K562 (cell line): ENCODE measurements at regions not wholly inside any gene's neighbourhood (a gene's known extent, or its start where the extent isn't known, plus 50 kb on each side); places are given as distances from the start of the nearest gene placed in this dataset.
A peak's percentile ranks its signal among the peaks of the same experiment; 100 is the strongest.

Experiments used
- ATAC-seq: fragments of 200-7000 bp; cut with Tn5 transposase; 3 replicates; pipeline ENCODE4 v1.9.1; 2020; ENCODE audit warnings: moderate library complexity
- BruUV-seq: library from RNA; stranded (reverse); fragments of 400-500 nt; replicated peaks from 2 replicates; lab custom pipeline; 2021; lab: Mats Ljungman, UMichigan
- CTCF ChIA-PET: fragments of 300-600 bp; formaldehyde crosslinking; extraction: SDS; loops from one replicate; lab custom pipeline; 2021; ENCODE audit warnings: low intra/inter-chr PET ratio; lab: Yijun Ruan, JAX
- POLR2A ChIA-PET: fragments of 300-600, 350-650 bp; sonication (Branson Sonifier 250); formaldehyde crosslinking; extraction: SDS; loops from one replicate; lab custom pipeline; 2021; ENCODE audit warnings: antibody characterized with exemption, inconsistent platforms; lab: Yijun Ruan, JAX
- DNase-seq, 4 experiments: peaks; one replicate each; pipeline versions ENCODE4 v3.0.0 to v3.0.0-alpha.2; 2011 to 2018; ENCODE audit warnings: low spot score in 3 of 4, mixed read lengths in 3 of 4; ENCODE audit errors: extremely low read depth in 1 of 4
- FAIRE-seq: peaks from 2 replicates; lab custom pipeline; 2011; peaks lifted over from hg19 to GRCh38; lab: Jason Lieb, UNC
- H2AFZ ChIP-seq: 2 replicates; pipeline ENCODE4 v1.6.0; 2011; ENCODE audit warnings: low read depth, low read length, control low read depth, inconsistent platforms
- H3K27ac ChIP-seq: fragments of 200-600 bp; 3 replicates; pipeline ENCODE4 v1.8.0; 2011; ENCODE audit warnings: low read depth, mild to moderate bottlenecking, control low read depth, inconsistent platforms, low read length, moderate library complexity, mixed read lengths; ENCODE audit errors: extremely low read depth
- H3K27me3 ChIP-seq, 2 experiments: fragments of 300-600 bp in 1 of 2; 2 replicates in 1 of 2; 3 replicates in 1 of 2; pipeline versions ENCODE4 v1.6.0 to v1.8.0; 2011; ENCODE audit warnings: inconsistent platforms in 2 of 2, low read length in 2 of 2, mild to moderate bottlenecking in 1 of 2, mixed read lengths in 1 of 2, moderate library complexity in 1 of 2; ENCODE audit not compliant: control insufficient read depth in 2 of 2, insufficient read depth in 2 of 2
- H3K36me3 ChIP-seq: fragments of 300-600 bp; 3 replicates; pipeline ENCODE4 v1.8.0; 2011; ENCODE audit warnings: mild to moderate bottlenecking, low read length, inconsistent platforms; ENCODE audit not compliant: control insufficient read depth, insufficient read depth
- H3K4me1 ChIP-seq, 2 experiments: fragments of 200-600 bp in 1 of 2; replicated peaks in 1 of 2; 2 replicates in 1 of 2; 3 replicates in 1 of 2; pipeline versions ENCODE4 v1.5.1 to v1.8.0; 2011; ENCODE audit warnings: inconsistent platforms in 2 of 2, low read length in 2 of 2, mild to moderate bottlenecking in 1 of 2, mixed read lengths in 1 of 2, moderate library complexity in 1 of 2; ENCODE audit not compliant: control insufficient read depth in 2 of 2, insufficient read depth in 2 of 2
- H3K4me2 ChIP-seq: 2 replicates; pipeline ENCODE4 v1.6.1; 2011; ENCODE audit warnings: low read length, control low read depth, inconsistent platforms, mixed read lengths; ENCODE audit not compliant: insufficient read depth
- H3K4me3 ChIP-seq: fragments of 200-600 bp; sonication (generic), shearing (Covaris generic); 2 replicates; pipeline ENCODE4 v1.5.1; 2016; ENCODE audit warnings: control low read depth, inconsistent platforms
- H3K79me2 ChIP-seq: fragments of 200-600 bp; 3 replicates; pipeline ENCODE4 v1.8.0; 2011; ENCODE audit warnings: low read length, inconsistent platforms; ENCODE audit not compliant: control insufficient read depth, insufficient read depth
- H3K9ac ChIP-seq, 2 experiments: 2 replicates each; pipeline versions ENCODE4 v1.6.0 to v1.6.1; 2011; ENCODE audit warnings: low read depth in 2 of 2, low read length in 2 of 2, control low read depth in 1 of 2, inconsistent platforms in 1 of 2, mild to moderate bottlenecking in 1 of 2, mixed read lengths in 1 of 2; ENCODE audit not compliant: insufficient read depth in 1 of 2
- H3K9me1 ChIP-seq: one replicate; pipeline ENCODE4 v1.6.0; 2011; ENCODE audit warnings: inconsistent platforms, mild to moderate bottlenecking, low read length, moderate library complexity; ENCODE audit not compliant: control insufficient read depth, insufficient read depth
- H3K9me3 ChIP-seq: replicated peaks from 2 replicates; pipeline ENCODE4 v1.5.1; 2011; ENCODE audit warnings: low read depth, low read length, inconsistent platforms; ENCODE audit not compliant: control insufficient read depth, insufficient read depth
- H4K20me1 ChIP-seq: replicated peaks from 2 replicates; pipeline ENCODE4 v1.6.1; 2011; ENCODE audit warnings: low read length, inconsistent platforms, mixed read lengths; ENCODE audit not compliant: control insufficient read depth, insufficient read depth
- C11orf30 ChIP-seq: fragments of 450-650 bp; IDR thresholded peaks from 2 replicates; pipeline ENCODE4 v1.6.1; 2016; ENCODE audit warnings: low read depth, mild to moderate bottlenecking
- CBFA2T2 ChIP-seq: fragments of 450-650 bp; conservative IDR thresholded peaks from 2 replicates; pipeline ENCODE4 v1.6.1; 2017; ENCODE audit warnings: mild to moderate bottlenecking
- CBX3 ChIP-seq, 2 experiments: IDR thresholded peaks; 1 replicate in 1 of 2; 2 replicates in 1 of 2; pipeline ENCODE4 v1.6.1; 2012; ENCODE audit warnings: inconsistent platforms in 2 of 2, low read length in 2 of 2, borderline replicate concordance in 1 of 2, control low read depth in 1 of 2
- CREB3 ChIP-seq: fragments of 450-650 bp; conservative IDR thresholded peaks from 2 replicates; pipeline ENCODE4 v1.6.1; 2016; ENCODE audit warnings: missing genetic modification characterization, low read depth, mild to moderate bottlenecking, missing compliant biosample characterization, moderate library complexity
- MAFF ChIP-seq: IDR thresholded peaks from 2 replicates; pipeline ENCODE4 v1.6.1; 2012; ENCODE audit warnings: low read length, improper control_type of control experiment
- MAFG ChIP-seq: fragments of 450-650 bp; conservative IDR thresholded peaks from 2 replicates; pipeline ENCODE4 v1.6.1; 2016; ENCODE audit warnings: missing genetic modification characterization, missing compliant biosample characterization
- MAFK ChIP-seq: IDR thresholded peaks from 2 replicates; pipeline ENCODE4 v1.6.1; 2011; ENCODE audit warnings: low read length, improper control_type of control experiment
- RBM25 ChIP-seq: fragments of 200-400 bp; formaldehyde crosslinking; IDR thresholded peaks from 2 replicates; pipeline ENCODE4 v1.6.1; 2018; ENCODE audit warnings: low read length, low read depth, moderate library complexity; ENCODE audit not compliant: severe bottlenecking
- RFX5 ChIP-seq: IDR thresholded peaks from 2 replicates; pipeline ENCODE4 v1.6.1; 2011; ENCODE audit warnings: low read depth, mild to moderate bottlenecking, improper control_type of control experiment, low read length
- ZKSCAN3 ChIP-seq: fragments of 250-450 bp; sonication (Bioruptor Pico); IDR thresholded peaks from 2 replicates; pipeline ENCODE4 v1.4.0; 2020
- ZNF311 ChIP-seq: fragments of 250-450 bp; sonication (Bioruptor Pico); IDR thresholded peaks from 2 replicates; pipeline ENCODE4 v1.4.0; 2020; ENCODE audit warnings: mild to moderate bottlenecking, moderate library complexity
- ZNF316 ChIP-seq: fragments of 450-650 bp; IDR thresholded peaks from 2 replicates; pipeline ENCODE4 v1.6.1; 2016
- in situ Hi-C: fragments of 300-500 bp; cut with MboI; formaldehyde crosslinking; loops from 4 replicates; pipeline ENCODE4 v1.15.0; 2018; ENCODE audit warnings: inconsistent platforms, mixed read lengths
- intact Hi-C: fragments of 100-400 bp; cut with micrococcal nuclease; formaldehyde crosslinking; loops from 2 replicates; pipeline ENCODE4 v1.14.2; 2022
- TF ChIP-seq, protein P1 (sequence below): sonication (generic); formaldehyde crosslinking; IDR thresholded peaks from 2 replicates; pipeline ENCODE4 v1.9.0; 2022; ENCODE audit warnings: mild to moderate bottlenecking, missing genetic modification reagents

DNA sequence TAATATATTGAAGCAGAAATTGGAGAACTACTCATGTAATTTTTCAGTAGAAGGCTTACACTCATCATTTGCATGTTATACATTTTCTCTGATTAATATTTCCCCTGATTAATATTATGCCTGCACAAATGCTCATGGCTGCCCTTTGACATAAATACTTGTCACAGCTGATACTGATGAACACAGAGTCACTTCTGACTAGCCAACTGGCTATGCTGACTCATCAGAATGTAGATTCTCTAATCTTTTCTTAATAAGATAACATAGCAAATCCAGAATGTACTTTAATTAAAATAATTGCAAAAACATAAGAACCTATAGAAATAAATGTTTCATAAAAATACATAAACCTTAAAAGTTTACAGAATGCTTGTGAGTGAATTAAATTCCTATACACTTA is 52.4 kb upstream of the C4orf54 start:
- no peaks in the 10 kb centered on the region for H3K79me2 ChIP-seq
- intact Hi-C loops: no loop called here
- H4K20me1 ChIP-seq: no peaks in the 10 kb centered on the region
- no peak for ATAC-seq
- no TSS peak for BruUV-seq
- no peaks in the 10 kb centered on the region for H3K36me3 ChIP-seq
- H3K4me1 ChIP-seq: no peaks in the 10 kb centered on the region
- TF ChIP-seq RFX5 (no peak), MAFG (peak; percentile 90), RBM25 (no peak), CBFA2T2 (no peak), C11orf30 (peak; percentile 77), MAFF (peak; percentile 88), CBX3 (IDR thresholded peaks at IDR 0.05; ENCODE audit: borderline replicate concordance in 1 of 2, low read length in 2 of 2) (no peak), ZNF311 (CRISPR knock-in tag) (no peak), ZKSCAN3 (no peak), CREB3 (tag) (no peak), MAFK (peak; percentile 91), ZNF316 (peak; percentile 85)
- TF ChIP-seq, protein P1, sequence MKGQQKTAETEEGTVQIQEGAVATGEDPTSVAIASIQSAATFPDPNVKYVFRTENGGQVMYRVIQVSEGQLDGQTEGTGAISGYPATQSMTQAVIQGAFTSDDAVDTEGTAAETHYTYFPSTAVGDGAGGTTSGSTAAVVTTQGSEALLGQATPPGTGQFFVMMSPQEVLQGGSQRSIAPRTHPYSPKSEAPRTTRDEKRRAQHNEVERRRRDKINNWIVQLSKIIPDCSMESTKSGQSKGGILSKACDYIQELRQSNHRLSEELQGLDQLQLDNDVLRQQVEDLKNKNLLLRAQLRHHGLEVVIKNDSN (CRISPR knock-in tag): no peak
- H3K9me3 ChIP-seq: no peaks in the 10 kb centered on the region
- no peak for DNase-seq
- H3K9ac ChIP-seq: no peak overlapping the region
- CTCF ChIA-PET: no interaction called here
- H3K9me1 ChIP-seq: no peaks in the 10 kb centered on the region
- in situ Hi-C loops: no loop called here
- POLR2A ChIA-PET: no interaction called here
- peaks cover 0 to 4% of the 10 kb centered on the region in 2 experiments; a peak in 1 of 5 replicates for H3K27me3 ChIP-seq
- H2AFZ ChIP-seq: no peak overlapping the region
- FAIRE-seq: no peak
- no peak overlapping the region for H3K27ac ChIP-seq
- no peak overlapping the region for H3K4me3 ChIP-seq
- no peak overlapping the region for H3K4me2 ChIP-seq
